ENCODE measurements at regions not wholly inside any gene's neighbourhood (a gene's known extent, or its start where the extent isn't known, plus 50 kb on each side); places are given as distances from the start of the nearest gene placed in this dataset.

- no TSS peak for BruUV-seq (replicated peaks)
- Histone ChIP-seq H3K27me3 (ENCODE audit: insufficient read depth, low read depth) (no peaks in the 10 kb centered on the region), H3F3A (ENCODE audit: insufficient read depth, low read depth) (peaks cover 7% of the 10 kb centered on the region; the same call in 1 of the 2 replicates), H3K9me2 (ENCODE audit: insufficient read depth) (no peaks in the 10 kb centered on the region), H4K20me1 (ENCODE audit: insufficient read depth) (no peaks in the 10 kb centered on the region), H3K4me1 (replicated peaks; ENCODE audit: insufficient read depth) (peaks cover 13% of the 10 kb centered on the region), H3K27ac (no peak overlapping the region), H3K79me2 (ENCODE audit: low read depth) (no peaks in the 10 kb centered on the region), H3K9me3 (ENCODE audit: insufficient read depth, low read depth) (0 out of 2 replicates have a peak, but pooled peaks cover 10% of the 10 kb centered on the region), H3K4me2 (no peak overlapping the region), H3K4me3 (no peak overlapping the region), H2AFZ (no peak overlapping the region), H3K36me3 (ENCODE audit: low read depth) (0 out of 2 replicates have a peak, but pooled peaks cover 4% of the 10 kb centered on the region)
- CTCF ChIA-PET: no interaction called here
- TF ChIP-seq EZH2 (IDR thresholded peaks at IDR 0.05; ENCODE audit: low read depth) (no peak), CTCF (conservative IDR thresholded peaks at IDR 0.05) (no peak)
- DNase-seq: no peak
- intact Hi-C loops (cut with micrococcal nuclease; ENCODE audit: unreplicated experiment): no loop called here
- POLR2A ChIA-PET (ENCODE audit: unreplicated experiment): no interaction called here
Observed at GRCh38 chr12:89134213-89134770, 218.0 kb downstream of the DUSP6 start.

GRCh38 chr12:89129167-89129870, 223.0 kb downstream of the DUSP6 start:
- ChIA-PET CTCF (no interaction called here), POLR2A (ENCODE audit: unreplicated experiment) (no interaction called here)
- Histone ChIP-seq H3K4me3 (no peak overlapping the region), H3K27me3 (ENCODE audit: insufficient read depth, low read depth) (no peaks in the 10 kb centered on the region), H3K27ac (no peak overlapping the region), H3K79me2 (ENCODE audit: low read depth) (no peaks in the 10 kb centered on the region), H3K9me3 (ENCODE audit: insufficient read depth, low read depth) (no peaks in the 10 kb centered on the region), H3K36me3 (ENCODE audit: low read depth) (no peaks in the 10 kb centered on the region), H2AFZ (no peak overlapping the region), H3F3A (ENCODE audit: insufficient read depth, low read depth) (no peaks in the 10 kb centered on the region), H4K20me1 (ENCODE audit: insufficient read depth) (no peaks in the 10 kb centered on the region), H3K9me2 (ENCODE audit: insufficient read depth) (no peaks in the 10 kb centered on the region), H3K4me1 (replicated peaks; ENCODE audit: insufficient read depth) (peaks cover 8% of the 10 kb centered on the region; the same call in 1 of the 2 replicates), H3K4me2 (no peak overlapping the region)
- no TSS peak for BruUV-seq (replicated peaks)
- no peak for TF ChIP-seq CTCF (conservative IDR thresholded peaks at IDR 0.05)
- intact Hi-C loops (cut with micrococcal nuclease; ENCODE audit: unreplicated experiment): no loop called here
- no peak for DNase-seq

GRCh38 chr12:89126712-89127111, 225.6 kb downstream of the DUSP6 start:
- Histone ChIP-seq H2AFZ (no peak overlapping the region), H3K9me2 (ENCODE audit: insufficient read depth) (no peaks in the 10 kb centered on the region), H3K4me3 (no peak overlapping the region), H3K9me3 (ENCODE audit: insufficient read depth, low read depth) (peaks cover 6% of the 10 kb centered on the region; the same call in 1 of the 2 replicates), H3K27ac (no peak overlapping the region), H3K36me3 (ENCODE audit: low read depth) (no peaks in the 10 kb centered on the region), H3F3A (ENCODE audit: insufficient read depth, low read depth) (no peaks in the 10 kb centered on the region), H3K4me1 (replicated peaks; ENCODE audit: insufficient read depth) (peaks cover 8% of the 10 kb centered on the region; the same call in 1 of the 2 replicates), H4K20me1 (ENCODE audit: insufficient read depth) (no peaks in the 10 kb centered on the region), H3K4me2 (peak overlapping the region; percentile 25; the same call in 1 of the 2 replicates), H3K79me2 (ENCODE audit: low read depth) (no peaks in the 10 kb centered on the region), H3K27me3 (ENCODE audit: insufficient read depth, low read depth) (no peaks in the 10 kb centered on the region)
- ChIA-PET CTCF (no interaction called here), POLR2A (ENCODE audit: unreplicated experiment) (no interaction called here)
- TF ChIP-seq EZH2 (IDR thresholded peaks at IDR 0.05; ENCODE audit: low read depth) (no peak), CTCF (conservative IDR thresholded peaks at IDR 0.05) (no peak)
- intact Hi-C loops (cut with micrococcal nuclease; ENCODE audit: unreplicated experiment): no loop called here
- DNase-seq: peak in 1 of 2 experiments; percentile 50
- BruUV-seq (replicated peaks): no TSS peak
